NCI-H2081 treated with DMSO at 0.1 percent for 48 hours (cell line): ENCODE measurements at regions not wholly inside any gene's neighbourhood (a gene's known extent, or its start where the extent isn't known, plus 50 kb on each side); places are given as distances from the start of the nearest gene placed in this dataset.

Experiments used
- DNase-seq: peaks from one replicate; lab custom pipeline; 2025; lab: John Stamatoyannopoulos, UW

DNA sequence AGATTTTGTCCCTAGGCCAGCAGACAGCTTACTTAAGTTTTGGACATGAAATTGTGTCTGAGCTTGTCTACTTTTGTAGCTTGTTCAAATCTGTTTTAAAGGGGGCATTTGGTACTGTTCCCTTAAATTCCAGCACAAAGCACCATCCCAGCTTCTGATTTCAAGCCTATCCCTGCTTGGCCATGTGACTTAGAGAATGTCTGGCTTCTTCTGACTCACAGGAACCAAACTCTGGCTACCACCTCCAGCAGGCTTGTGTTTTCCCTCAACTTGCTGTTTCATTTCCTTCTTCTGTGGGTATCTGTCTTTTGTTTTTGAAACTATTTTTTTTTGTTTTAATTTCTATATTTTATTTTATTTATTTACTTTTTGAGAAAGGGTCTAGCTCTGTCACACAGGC lies 97.9 kb upstream of the FZD8 start:
- no peak for DNase-seq

DNA sequence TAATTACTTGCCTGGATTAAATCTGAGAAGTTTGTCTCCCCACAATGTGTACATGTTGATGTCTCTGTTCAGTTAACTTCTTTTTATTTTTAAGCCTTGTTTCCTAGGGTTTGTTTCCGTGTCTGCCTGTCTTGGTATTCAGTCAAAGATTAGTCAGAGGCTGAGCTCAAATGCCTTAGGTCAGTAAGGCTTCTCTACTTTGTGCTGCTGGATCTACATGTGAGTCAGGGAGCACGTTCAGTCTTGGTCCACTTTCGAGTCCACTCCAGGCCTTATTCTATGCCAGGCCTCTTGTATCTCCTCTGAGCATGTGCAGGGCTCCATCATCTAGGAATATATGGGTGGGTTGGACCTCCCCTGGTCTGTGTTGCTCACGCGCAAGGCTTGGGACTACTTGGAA lies 93.3 kb upstream of the FZD8 start:
- no peak for DNase-seq

DNA sequence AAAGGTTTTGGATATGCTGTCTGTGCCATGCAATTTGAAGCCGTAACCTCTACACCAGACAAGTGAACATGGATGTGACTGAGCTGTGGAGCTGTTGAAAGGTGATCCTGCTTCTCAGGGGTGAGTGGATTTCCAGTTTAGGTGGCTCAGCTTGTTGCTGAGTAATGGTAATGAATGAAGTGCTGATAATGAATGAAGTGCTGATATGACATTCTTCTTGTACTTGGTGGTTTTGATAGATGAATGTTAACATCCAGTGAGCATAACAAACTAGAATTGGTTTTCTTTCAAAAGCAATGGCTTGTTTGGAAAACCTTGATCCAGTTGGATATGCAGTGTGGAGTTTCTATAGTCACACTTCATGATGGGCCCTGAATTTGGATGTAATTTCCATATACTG lies 89.7 kb upstream of the FZD8 start:
- no peak for DNase-seq

GRCh38 chr10:35728341-35728740 lies 86.2 kb upstream of the FZD8 start:
- DNase-seq = no peak

DNA sequence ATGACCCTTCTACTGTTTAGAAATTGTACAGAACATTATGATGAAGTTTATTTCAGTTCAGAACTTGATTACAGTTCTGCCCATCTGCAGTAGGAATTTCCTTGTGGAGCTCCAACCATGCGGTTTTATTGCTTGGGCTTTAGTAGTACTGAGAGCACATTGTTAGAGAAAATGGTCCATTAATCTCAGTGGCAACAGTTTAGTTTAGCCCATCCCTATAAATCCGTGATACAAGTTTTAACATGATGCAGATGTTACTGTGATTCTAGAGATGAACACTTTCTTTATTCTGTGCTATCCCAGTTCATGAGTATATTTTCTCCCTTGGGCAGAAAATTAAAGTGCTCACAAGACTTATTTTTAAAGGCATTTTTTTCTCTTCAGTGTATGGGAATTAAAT lies 84.8 kb upstream of the FZD8 start:
- no peak for DNase-seq

DNA sequence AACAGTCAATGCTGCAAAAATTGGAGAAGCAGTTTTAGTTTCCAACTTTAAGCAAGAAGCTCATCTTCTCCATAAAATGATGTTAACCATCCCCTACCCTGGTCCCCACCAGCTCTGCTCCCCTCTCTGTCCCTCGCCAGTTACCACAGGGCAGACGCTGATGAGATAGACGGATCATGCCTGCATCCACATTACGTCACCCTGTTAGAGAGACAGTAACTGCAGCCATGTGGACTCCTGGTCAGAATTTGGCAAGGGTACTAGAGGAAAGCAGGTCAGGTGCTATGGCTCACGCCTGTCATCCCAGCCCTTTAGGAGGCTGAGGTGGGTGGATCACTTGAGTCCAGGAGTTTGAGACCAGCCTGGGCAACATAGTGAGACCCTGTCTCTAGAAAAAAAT lies 81.9 kb upstream of the FZD8 start:
- DNase-seq = no peak

GRCh38 chr10:35723059-35723458 lies 81.0 kb upstream of the FZD8 start:
- no peak for DNase-seq

- no peak for DNase-seq
These were observed 80.5 kb upstream of the FZD8 start for GRCh38 chr10:35722636-35723035.

- no peak for DNase-seq
These were observed 80.1 kb upstream of the FZD8 start for GRCh38 chr10:35722226-35722625.

DNA sequence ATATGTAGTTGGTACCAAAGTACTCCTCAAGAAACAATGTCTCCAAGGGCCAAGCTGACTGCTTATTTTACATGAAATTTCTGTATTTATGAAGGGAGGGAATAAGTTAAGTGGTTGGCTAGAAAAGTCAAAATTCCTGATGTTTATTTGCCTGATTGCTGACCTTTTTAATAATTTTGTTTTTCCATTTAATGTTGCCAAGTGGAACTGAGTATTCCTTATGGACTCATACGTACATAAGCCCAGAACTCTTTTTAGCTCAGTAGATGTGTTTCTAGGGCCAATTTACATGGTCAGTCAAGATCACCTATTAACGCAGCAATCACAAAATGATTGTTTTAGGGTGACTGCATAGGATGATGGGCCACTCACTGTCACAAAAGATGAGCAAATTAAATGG lies 78.3 kb upstream of the FZD8 start:
- no peak for DNase-seq

DNA sequence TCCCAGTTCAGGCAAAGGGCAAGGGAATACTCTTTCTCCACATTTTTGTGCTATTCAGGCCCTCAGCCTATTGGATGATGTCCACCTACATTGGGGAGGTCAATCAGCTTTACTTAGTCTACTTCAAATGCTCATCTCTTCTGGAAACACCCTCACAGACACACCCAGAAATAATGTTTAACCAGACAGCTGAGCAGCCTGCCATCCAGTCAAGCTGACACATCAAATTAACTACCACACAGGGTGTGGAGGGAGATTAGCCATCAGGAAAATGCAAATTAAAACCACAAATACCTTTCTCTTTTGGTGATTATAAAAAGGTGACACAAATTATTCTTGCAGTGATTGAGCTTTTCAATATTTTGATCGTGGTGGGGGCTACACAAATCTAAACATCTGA lies 74.7 kb upstream of the FZD8 start:
- no peak for DNase-seq

DNA sequence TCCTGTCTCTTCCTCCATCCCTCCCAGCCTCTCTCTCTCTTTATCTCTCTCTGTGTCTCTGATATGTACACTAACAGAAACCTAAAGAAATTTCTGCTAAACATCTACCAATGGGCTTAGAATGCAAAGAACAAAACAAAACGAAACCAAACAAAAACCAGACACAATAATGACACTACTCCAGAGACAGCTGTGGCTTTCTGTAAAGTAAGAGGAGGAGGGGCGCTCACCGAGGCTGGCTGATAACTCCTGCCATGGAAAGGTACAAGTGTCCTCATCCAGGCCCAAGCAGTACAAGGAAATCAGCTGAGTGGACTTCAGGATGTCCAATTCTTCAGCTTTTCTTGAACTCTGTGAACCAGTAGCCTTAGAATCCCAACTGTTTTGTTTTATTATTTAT lies 70.4 kb upstream of the FZD8 start:
- DNase-seq = no peak

GRCh38 chr10:35711615-35712411 lies 69.7 kb upstream of the FZD8 start:
- no peak for DNase-seq

- DNase-seq = no peak
These were observed 65.7 kb upstream of the FZD8 start for GRCh38 chr10:35707642-35708425.

GRCh38 chr10:35706959-35707358 lies 64.9 kb upstream of the FZD8 start:
- DNase-seq = no peak

DNA sequence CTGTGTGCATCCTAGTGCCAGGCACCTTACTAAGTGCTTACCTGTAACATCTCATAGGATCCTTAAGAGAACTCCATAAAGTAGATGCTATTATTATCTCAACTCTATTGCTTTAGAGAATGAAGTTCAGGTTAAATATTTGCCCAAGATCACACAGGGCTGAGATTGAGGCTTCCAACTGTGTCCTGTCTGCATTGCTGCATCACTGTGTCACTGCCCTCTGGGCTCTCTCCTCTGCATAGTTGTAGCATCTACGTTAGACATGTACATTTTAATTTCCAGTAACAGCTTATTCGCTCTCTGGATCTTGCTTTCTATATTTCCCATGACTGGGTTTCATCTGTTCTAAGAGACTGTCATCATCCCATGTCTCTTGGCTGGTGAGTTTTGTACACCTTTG lies 63.6 kb upstream of the FZD8 start:
- DNase-seq = no peak

GRCh38 chr10:35705051-35705450 lies 63.0 kb upstream of the FZD8 start:
- DNase-seq = no peak

DNA sequence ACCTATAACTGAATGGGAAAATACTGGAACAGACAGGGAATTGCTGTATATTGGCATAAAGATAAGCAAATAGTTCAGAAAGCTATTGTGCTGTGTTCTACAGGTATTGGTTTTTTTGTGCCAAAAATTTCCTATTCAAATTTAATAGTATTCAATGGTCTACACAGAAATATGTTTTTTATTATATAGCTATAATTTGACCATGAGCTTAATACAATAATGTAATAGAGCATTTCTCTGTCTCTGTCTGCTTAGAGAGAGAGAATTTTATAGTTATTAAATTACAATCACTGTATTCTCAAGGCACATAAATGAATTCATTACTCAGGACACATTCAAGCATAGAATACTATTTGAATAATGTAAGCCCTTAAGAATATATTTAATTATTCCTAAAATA lies 62.3 kb upstream of the FZD8 start:
- no peak for DNase-seq

GRCh38 chr10:35700487-35700882 lies 58.4 kb upstream of the FZD8 start:
- DNase-seq = no peak

- no peak for DNase-seq
These were observed 57.9 kb upstream of the FZD8 start for GRCh38 chr10:35699848-35700486.

DNA sequence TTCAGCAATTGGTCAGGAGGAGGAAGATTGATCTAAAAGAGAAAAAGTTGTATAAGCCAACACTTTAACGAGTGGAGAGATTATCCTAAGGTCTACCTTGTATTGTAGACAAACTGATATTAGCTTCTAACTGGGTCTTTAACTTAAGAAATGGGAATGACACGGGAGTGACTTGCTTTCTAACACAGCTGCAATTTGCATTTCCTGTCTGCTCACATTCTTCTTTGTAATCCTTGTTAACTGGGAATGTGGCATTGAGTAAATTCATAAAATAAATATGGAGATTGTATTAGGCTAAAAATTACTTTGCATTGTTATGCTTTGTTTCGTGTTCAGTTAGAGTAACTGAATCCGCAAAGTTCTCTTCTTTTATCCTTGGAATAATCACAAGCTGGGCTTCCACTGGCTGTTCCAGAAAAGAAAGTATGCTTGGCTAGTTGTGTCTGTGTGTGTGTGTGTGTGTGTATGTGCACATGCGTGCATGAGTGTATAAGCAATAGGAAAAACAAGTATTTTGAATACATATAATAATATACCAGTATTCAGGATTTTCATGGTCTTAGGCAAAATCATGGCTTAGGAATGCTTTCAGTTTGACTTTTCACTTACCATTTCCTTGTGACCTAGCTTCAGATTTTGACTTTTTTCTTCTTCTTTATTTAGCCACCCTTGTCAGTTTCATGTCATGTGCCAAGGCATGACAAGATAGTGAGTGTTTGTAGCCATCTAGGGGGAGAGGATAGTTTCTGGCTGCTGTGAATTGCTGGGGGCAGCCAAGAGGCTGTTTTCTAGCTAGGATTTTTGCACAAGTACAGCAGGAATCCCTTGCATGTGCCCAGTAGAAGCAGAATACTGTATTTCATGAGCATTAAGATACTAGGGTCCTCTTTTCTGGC lies 54.5 kb upstream of the FZD8 start:
- no peak for DNase-seq

DNA sequence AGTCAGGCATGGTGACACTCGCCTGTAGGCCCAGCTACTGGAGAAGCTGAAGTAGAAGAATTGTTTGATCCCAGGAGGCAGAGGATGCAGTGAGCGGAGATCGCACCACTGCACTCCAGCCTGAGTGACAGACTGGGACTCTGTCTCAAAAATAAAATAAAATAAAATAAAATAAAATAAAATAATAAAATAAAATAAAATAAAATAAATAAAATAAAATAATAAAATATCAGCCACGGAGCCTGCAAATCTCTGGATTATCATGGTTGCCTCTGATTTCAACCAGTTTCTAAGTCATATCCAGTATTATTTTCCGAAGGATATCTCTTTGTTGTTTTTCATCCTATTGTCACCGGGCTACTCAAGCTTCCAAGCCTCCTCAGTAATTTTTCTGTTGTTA lies 51.7 kb upstream of the FZD8 start:
- DNase-seq = no peak
